CD8-positive, alpha-beta memory T cell (primary cell): ENCODE measurements at regions not wholly inside any gene's neighbourhood (a gene's known extent, or its start where the extent isn't known, plus 50 kb on each side); places are given as distances from the start of the nearest gene placed in this dataset.

Experiments
- CTCF ChIA-PET: fragments of 350-600 bp; sonication (Branson Sonifier 250); formaldehyde crosslinking; loops from one replicate; lab custom pipeline; 2021; ENCODE audit warnings: antibody characterized with exemption; lab: Charles Lee
- POLR2A ChIA-PET: fragments of 350-600 bp; sonication (Branson Sonifier 250); formaldehyde crosslinking; loops from one replicate; lab custom pipeline; 2021; ENCODE audit warnings: antibody characterized with exemption; lab: Charles Lee
- DNase-seq, 5 donors: peaks; one replicate each; pipeline versions ENCODE4 v3.0.0 to v3.0.0-alpha.2; 2020 to 2022; ENCODE audit warnings: mixed read lengths in 1 of 5
- H3K27ac ChIP-seq: one replicate; pipeline ENCODE4 v1.7.0; 2013; ENCODE audit warnings: low read depth, mild to moderate bottlenecking, low read length, moderate library complexity
- H3K27me3 ChIP-seq: 2 replicates; pipeline ENCODE4 v1.7.0; 2013; ENCODE audit warnings: low read length, mild to moderate bottlenecking; ENCODE audit not compliant: insufficient read depth, poor library complexity, severe bottlenecking
- H3K36me3 ChIP-seq: 2 replicates; pipeline ENCODE4 v1.7.0; 2013; ENCODE audit warnings: mild to moderate bottlenecking, low read length, moderate library complexity; ENCODE audit not compliant: insufficient read depth
- H3K4me1 ChIP-seq: 2 replicates; pipeline ENCODE4 v1.7.0; 2013; ENCODE audit warnings: mild to moderate bottlenecking, low read length, moderate library complexity; ENCODE audit not compliant: insufficient read depth
- H3K4me3 ChIP-seq: 2 replicates; pipeline ENCODE4 v1.7.0; 2013; ENCODE audit warnings: mild to moderate bottlenecking, low read length
- H3K9me3 ChIP-seq: 2 replicates; pipeline ENCODE4 v1.7.0; 2013; ENCODE audit warnings: mild to moderate bottlenecking, low read length
- H3K27ac Mint-ChIP-seq, 8 donors: one replicate each; pipeline ENCODE4 v1.8.0; 2020 to 2021; ENCODE audit warnings: mixed read lengths in 8 of 8, mild to moderate bottlenecking in 6 of 8, inconsistent platforms in 3 of 8, moderate library complexity in 3 of 8
- H3K27me3 Mint-ChIP-seq, 2 donors: one replicate each; pipeline ENCODE4 v1.8.0; 2020 to 2021; ENCODE audit warnings: mixed read lengths in 2 of 2, mild to moderate bottlenecking in 1 of 2, moderate library complexity in 1 of 2
- H3K36me3 Mint-ChIP-seq, 3 donors: one replicate each; pipeline ENCODE4 v1.8.0; 2020 to 2021; ENCODE audit warnings: mixed read lengths in 3 of 3, inconsistent platforms in 1 of 3, mild to moderate bottlenecking in 1 of 3
- H3K4me1 Mint-ChIP-seq, 3 donors: one replicate each; pipeline ENCODE4 v1.8.0; 2020 to 2021; ENCODE audit warnings: mixed read lengths in 3 of 3, inconsistent platforms in 1 of 3, mild to moderate bottlenecking in 1 of 3
- H3K4me3 Mint-ChIP-seq, 7 donors: one replicate each; pipeline ENCODE4 v1.8.0; 2020 to 2021; ENCODE audit warnings: mixed read lengths in 7 of 7, mild to moderate bottlenecking in 6 of 7, moderate library complexity in 4 of 7, inconsistent platforms in 2 of 7
- H3K9me3 Mint-ChIP-seq, 5 donors: one replicate each; pipeline ENCODE4 v1.8.0; 2020 to 2022; ENCODE audit warnings: mixed read lengths in 5 of 5, mild to moderate bottlenecking in 3 of 5, moderate library complexity in 2 of 5, inconsistent platforms in 1 of 5

- Histone ChIP-seq H3K9me3 (no peaks in the 10 kb centered on the region), H3K4me3 (no peak overlapping the region), H3K36me3 (no peaks in the 10 kb centered on the region), H3K4me1 (no peaks in the 10 kb centered on the region), H3K27me3 (no peaks in the 10 kb centered on the region), H3K27ac (no peak overlapping the region)
- CTCF ChIA-PET = interaction anchor here (0.6 kb wide), 1 partner anchor 1479 kb away, joined by 4 read pairs; no protein-coding TSS in a partner anchor
- H3K27me3 Mint-ChIP-seq = peaks cover 0 to 3% of the 10 kb centered on the region in 2 donors
- no peak for DNase-seq
- POLR2A ChIA-PET = no interaction called here
- peaks cover 0 to 4% (median 0%) of the 10 kb centered on the region in 3 donors for H3K36me3 Mint-ChIP-seq
- peaks cover 6 to 33% (median 24%) of the 10 kb centered on the region in 5 donors for H3K9me3 Mint-ChIP-seq
- H3K27ac Mint-ChIP-seq = no peak overlapping the region
- H3K4me1 Mint-ChIP-seq = no peaks in the 10 kb centered on the region
- H3K4me3 Mint-ChIP-seq = no peak overlapping the region
Measured at GRCh38 chr4:22573198-22573597, 57.3 kb upstream of the ADGRA3 start.

DNA sequence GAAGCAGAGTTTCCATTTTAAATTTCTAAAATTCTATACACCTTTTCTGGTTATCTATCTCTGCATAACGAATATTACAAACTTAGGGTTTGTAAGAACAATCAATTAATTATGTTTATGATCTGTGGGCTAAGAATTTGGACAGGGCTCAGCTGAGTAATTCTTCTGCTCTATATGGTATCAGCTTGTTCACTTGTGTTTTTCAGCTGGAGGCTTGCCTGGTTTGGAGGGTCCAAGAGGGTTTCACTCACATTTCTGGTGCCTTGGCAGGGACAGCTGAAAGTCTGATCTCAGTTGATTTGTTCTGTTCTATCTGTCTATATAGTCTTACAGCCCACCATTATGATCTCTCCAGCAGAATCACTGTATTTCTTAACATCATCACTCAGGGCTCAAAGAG is 57.8 kb upstream of the ADGRA3 start:
- Mint-ChIP-seq H3K27me3 (peaks cover 0 to 3% of the 10 kb centered on the region in 2 donors), H3K4me3 (no peak overlapping the region), H3K27ac (no peak overlapping the region), H3K9me3 (peaks cover 6 to 29% (median 22%) of the 10 kb centered on the region in 5 donors), H3K4me1 (no peaks in the 10 kb centered on the region), H3K36me3 (peaks cover 0 to 4% (median 0%) of the 10 kb centered on the region in 3 donors)
- Histone ChIP-seq H3K9me3 (no peaks in the 10 kb centered on the region), H3K4me3 (no peak overlapping the region), H3K27me3 (no peaks in the 10 kb centered on the region), H3K4me1 (no peaks in the 10 kb centered on the region), H3K36me3 (no peaks in the 10 kb centered on the region), H3K27ac (no peak overlapping the region)
- ChIA-PET POLR2A (no interaction called here), CTCF (interaction anchor here (0.6 kb wide), 1 partner anchor 1479 kb away, joined by 4 read pairs; no protein-coding TSS in a partner anchor)
- DNase-seq = no peak

DNA sequence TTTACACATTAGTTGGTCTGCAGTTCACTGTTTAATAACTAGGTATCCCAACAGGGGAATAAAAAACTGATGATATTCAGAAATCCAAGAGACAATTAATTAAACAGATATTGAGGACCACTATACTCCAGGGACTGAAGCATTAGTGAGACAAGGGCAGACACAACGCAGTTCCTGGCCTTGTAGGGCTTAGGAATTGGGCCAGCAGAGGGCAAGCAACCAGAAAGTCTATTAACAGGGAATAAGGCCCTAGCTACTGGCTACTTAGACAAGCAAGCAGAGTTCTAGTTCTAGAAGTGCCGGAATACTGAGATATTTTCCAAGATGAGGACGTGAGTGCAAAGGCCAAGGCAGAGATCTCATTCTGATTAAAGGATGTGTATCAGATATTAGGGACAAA is 58.6 kb upstream of the ADGRA3 start:
- Histone ChIP-seq H3K27me3 (no peaks in the 10 kb centered on the region), H3K27ac (no peak overlapping the region), H3K4me3 (no peak overlapping the region), H3K9me3 (no peaks in the 10 kb centered on the region), H3K36me3 (no peaks in the 10 kb centered on the region), H3K4me1 (no peaks in the 10 kb centered on the region)
- peaks cover 0 to 4% (median 0%) of the 10 kb centered on the region in 3 donors for H3K36me3 Mint-ChIP-seq
- H3K27ac Mint-ChIP-seq = no peak overlapping the region
- H3K4me3 Mint-ChIP-seq = no peak overlapping the region
- peaks cover 0 to 3% of the 10 kb centered on the region in 2 donors for H3K27me3 Mint-ChIP-seq
- H3K9me3 Mint-ChIP-seq = peaks cover 6 to 25% (median 19%) of the 10 kb centered on the region in 5 donors
- ChIA-PET CTCF (no interaction called here), POLR2A (no interaction called here)
- no peaks in the 10 kb centered on the region for H3K4me1 Mint-ChIP-seq
- DNase-seq = no peak

- Mint-ChIP-seq H3K4me3 (no peak overlapping the region), H3K36me3 (peaks cover 0 to 4% (median 0%) of the 10 kb centered on the region in 3 donors), H3K4me1 (no peaks in the 10 kb centered on the region), H3K9me3 (peaks cover 6 to 23% (median 18%) of the 10 kb centered on the region in 5 donors), H3K27ac (no peak overlapping the region), H3K27me3 (peaks cover 0 to 3% of the 10 kb centered on the region in 2 donors)
- H3K27ac ChIP-seq = no peak overlapping the region
- no peaks in the 10 kb centered on the region for H3K4me1 ChIP-seq
- CTCF ChIA-PET = no interaction called here
- H3K9me3 ChIP-seq = no peaks in the 10 kb centered on the region
- no peaks in the 10 kb centered on the region for H3K36me3 ChIP-seq
- no peaks in the 10 kb centered on the region for H3K27me3 ChIP-seq
- POLR2A ChIA-PET = no interaction called here
- no peak overlapping the region for H3K4me3 ChIP-seq
- DNase-seq = no peak
Measured at GRCh38 chr4:22574880-22575279, 59.0 kb upstream of the ADGRA3 start.

DNA sequence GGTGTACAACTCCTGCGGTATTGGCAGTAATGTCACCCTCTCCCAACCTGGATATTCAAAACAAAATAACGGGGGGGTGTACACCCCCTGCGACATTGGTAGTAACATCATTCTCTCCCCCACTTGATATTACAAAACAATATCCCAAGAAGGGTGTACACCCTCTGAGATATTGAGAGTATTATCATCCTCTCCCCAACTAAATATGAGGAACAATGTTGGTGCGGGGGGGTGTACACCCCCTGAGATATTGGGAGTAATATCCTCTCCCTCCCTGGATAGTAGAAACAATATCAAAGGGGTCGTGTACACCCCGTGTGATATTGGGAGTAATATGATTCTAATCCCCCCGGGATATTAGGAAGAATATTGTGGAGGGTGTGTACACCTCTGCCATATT is 71.4 kb upstream of the ADGRA3 start:
- ChIA-PET POLR2A (no interaction called here), CTCF (no interaction called here)
- Mint-ChIP-seq H3K27ac (no peak overlapping the region), H3K4me3 (no peak overlapping the region), H3K27me3 (peaks cover 0 to 2% of the 10 kb centered on the region in 2 donors), H3K4me1 (no peaks in the 10 kb centered on the region), H3K9me3 (peaks cover 0 to 10% (median 4%) of the 10 kb centered on the region in 5 donors), H3K36me3 (no peaks in the 10 kb centered on the region)
- Histone ChIP-seq H3K4me3 (no peak overlapping the region), H3K4me1 (no peaks in the 10 kb centered on the region), H3K27ac (no peak overlapping the region), H3K9me3 (no peaks in the 10 kb centered on the region), H3K27me3 (no peaks in the 10 kb centered on the region), H3K36me3 (no peaks in the 10 kb centered on the region)
- no peak for DNase-seq

DNA sequence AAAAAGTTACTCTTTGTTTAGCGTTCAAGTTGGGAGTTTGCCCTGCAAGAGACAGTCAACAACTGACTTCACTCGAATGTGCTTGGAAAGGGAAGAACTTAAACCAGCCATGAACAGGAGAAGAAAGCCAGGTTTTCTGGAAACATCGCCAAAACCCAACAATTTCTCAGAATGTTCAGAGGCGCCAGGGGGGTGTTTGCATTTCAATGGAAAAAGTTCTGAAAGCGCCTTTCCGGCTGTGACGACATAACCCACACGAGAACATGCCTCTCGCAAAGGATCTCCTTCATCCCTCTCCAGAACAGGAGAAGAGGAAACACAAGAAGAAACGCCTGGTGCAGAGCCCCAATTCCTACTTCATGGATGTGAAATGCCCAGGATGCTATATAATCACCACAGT is 78.1 kb upstream of the ADGRA3 start:
- Mint-ChIP-seq H3K36me3 (no peaks in the 10 kb centered on the region), H3K4me3 (no peak overlapping the region), H3K27me3 (peaks cover 0 to 3% of the 10 kb centered on the region in 2 donors), H3K4me1 (no peaks in the 10 kb centered on the region), H3K9me3 (peaks cover 0 to 5% (median 2%) of the 10 kb centered on the region in 5 donors), H3K27ac (no peak overlapping the region)
- DNase-seq = no peak
- Histone ChIP-seq H3K9me3 (no peaks in the 10 kb centered on the region), H3K4me1 (no peaks in the 10 kb centered on the region), H3K36me3 (no peaks in the 10 kb centered on the region), H3K4me3 (no peak overlapping the region), H3K27ac (no peak overlapping the region), H3K27me3 (no peaks in the 10 kb centered on the region)
- CTCF ChIA-PET = no interaction called here
- POLR2A ChIA-PET = no interaction called here

DNA sequence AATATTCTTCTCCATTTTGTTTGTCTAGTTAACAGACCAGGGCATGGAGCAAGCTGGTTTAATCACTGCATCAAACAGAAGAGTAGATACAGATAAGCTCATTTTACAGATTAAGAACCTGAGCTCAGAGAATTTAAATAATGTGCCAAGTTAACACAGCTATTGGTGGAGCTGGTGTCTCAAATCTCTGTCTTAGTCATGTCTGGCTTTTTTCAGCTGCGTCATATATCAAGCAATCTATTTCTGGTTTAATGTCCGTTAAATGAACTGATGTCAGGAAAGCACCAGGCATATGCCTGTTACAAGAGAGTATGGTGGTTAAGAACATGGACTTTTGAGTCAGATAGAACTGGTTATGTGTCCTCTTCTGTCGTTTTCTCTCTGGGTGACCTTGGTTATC is 79.8 kb upstream of the ADGRA3 start:
- no peaks in the 10 kb centered on the region for H3K36me3 ChIP-seq
- DNase-seq = no peak
- no peak overlapping the region for H3K27ac Mint-ChIP-seq
- no peaks in the 10 kb centered on the region for H3K9me3 ChIP-seq
- no peak overlapping the region for H3K4me3 Mint-ChIP-seq
- H3K27ac ChIP-seq = no peak overlapping the region
- H3K27me3 Mint-ChIP-seq = peaks cover 0 to 3% of the 10 kb centered on the region in 2 donors
- H3K4me1 Mint-ChIP-seq = no peaks in the 10 kb centered on the region
- ChIA-PET POLR2A (no interaction called here), CTCF (no interaction called here)
- H3K27me3 ChIP-seq = no peaks in the 10 kb centered on the region
- H3K4me3 ChIP-seq = no peak overlapping the region
- no peaks in the 10 kb centered on the region for H3K36me3 Mint-ChIP-seq
- H3K9me3 Mint-ChIP-seq = peaks cover 2 to 5% (median 3%) of the 10 kb centered on the region in 5 donors
- H3K4me1 ChIP-seq = no peaks in the 10 kb centered on the region

GRCh38 chr4:22596409-22596808 is 80.5 kb upstream of the ADGRA3 start:
- POLR2A ChIA-PET = no interaction called here
- CTCF ChIA-PET = no interaction called here
- Histone ChIP-seq H3K27ac (no peak overlapping the region), H3K9me3 (no peaks in the 10 kb centered on the region), H3K27me3 (no peaks in the 10 kb centered on the region), H3K36me3 (no peaks in the 10 kb centered on the region), H3K4me3 (no peak overlapping the region), H3K4me1 (no peaks in the 10 kb centered on the region)
- Mint-ChIP-seq H3K4me3 (no peak overlapping the region), H3K36me3 (no peaks in the 10 kb centered on the region), H3K9me3 (peaks cover 2 to 5% (median 3%) of the 10 kb centered on the region in 5 donors), H3K4me1 (no peaks in the 10 kb centered on the region), H3K27ac (no peak overlapping the region), H3K27me3 (peaks cover 0 to 3% of the 10 kb centered on the region in 2 donors)
- DNase-seq = no peak
